HG03342 (cell line): ENCODE measurements at regions not wholly inside any gene's neighbourhood (a gene's known extent, or its start where the extent isn't known, plus 50 kb on each side); places are given as distances from the start of the nearest gene placed in this dataset.
"Not testable (repeated sequence)": the region's sequence is repeated elsewhere in the genome, so short reads cannot be mapped to it uniquely, and the experiment has no call there.

ENCODE experiments used
- ATAC-seq: cut with Tn5 transposase; IDR thresholded peaks from one replicate; pipeline ENCODE4 v1.9.1; 2021; ENCODE audit warnings: mild to moderate bottlenecking, moderate library complexity; ENCODE audit not compliant: unreplicated experiment

DNA sequence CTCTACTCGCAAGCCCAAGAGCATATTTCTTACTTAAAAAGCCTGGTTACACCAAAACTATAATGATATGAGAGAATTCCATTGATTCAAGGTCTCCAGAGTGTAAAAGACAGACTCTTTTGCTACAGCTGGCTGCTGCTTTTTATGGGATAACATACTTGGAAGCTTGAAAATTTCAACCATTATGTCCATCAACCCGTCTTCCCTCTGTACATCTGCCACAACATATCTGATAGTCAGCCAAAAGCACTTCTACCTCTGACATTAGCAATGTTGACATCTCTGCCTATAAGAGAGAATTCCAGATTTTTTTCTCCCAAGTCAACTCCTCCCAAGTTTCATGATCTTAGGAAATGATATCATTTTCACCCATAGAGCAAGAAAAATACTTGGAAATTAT is 54.4 kb upstream of the IQCM start:
- ATAC-seq: no peak

DNA sequence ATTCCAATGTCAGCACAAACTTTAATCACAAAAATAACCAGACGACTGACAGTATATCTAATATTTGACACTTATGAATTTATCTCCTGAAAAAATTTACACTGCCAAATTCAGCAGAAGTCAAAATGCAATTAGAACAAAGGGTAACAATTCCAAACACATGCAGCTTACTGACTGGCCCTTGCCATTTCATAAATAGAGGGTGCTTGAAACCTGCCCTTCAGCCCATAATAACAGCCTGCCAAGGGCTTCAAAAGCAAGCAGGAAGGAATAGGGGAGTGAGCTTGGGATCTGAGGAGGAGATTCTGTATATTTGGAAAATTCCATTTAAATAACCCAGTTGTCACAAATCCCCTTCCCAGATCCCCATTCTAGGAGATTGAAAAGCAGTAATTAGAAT is 66.1 kb upstream of the IQCM start:
- no peak for ATAC-seq

DNA sequence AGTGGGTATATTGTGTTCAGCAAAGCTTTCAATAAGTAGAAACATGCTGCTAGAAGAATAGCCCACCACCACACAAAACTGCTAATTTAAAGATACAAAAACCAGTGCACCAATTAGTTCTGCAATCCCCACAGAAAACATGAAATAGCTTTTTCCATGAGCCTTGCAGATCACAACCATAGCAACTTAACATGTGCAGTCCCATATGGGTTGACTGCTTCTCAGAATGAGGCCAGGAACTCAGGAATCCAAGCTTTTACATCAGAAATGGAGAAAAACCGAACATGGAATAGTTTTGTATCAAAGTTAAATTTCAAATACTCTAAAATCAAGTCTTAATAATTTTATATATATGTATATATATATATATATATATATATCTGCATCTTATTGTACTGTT is 66.6 kb upstream of the IQCM start:
- ATAC-seq: no peak

DNA sequence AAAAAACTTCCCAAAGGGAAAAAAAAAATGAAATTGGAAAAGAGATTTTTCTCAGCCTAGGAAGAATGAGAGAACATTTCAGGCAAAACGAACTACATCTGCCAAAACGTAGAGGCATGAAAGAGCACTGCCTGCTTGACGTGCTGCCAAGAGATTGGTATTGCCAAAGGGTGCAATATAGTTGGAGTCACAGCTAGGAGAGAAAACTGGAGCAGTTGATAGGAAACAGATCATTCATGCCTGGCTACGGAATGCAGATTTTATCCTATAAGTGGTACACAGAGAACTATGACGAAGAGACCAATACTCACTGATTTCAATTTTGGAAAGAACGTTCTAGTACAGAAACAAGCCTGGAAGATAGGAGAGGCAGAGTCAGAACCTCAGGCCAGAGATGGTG is 68.4 kb upstream of the IQCM start:
- no peak for ATAC-seq

DNA sequence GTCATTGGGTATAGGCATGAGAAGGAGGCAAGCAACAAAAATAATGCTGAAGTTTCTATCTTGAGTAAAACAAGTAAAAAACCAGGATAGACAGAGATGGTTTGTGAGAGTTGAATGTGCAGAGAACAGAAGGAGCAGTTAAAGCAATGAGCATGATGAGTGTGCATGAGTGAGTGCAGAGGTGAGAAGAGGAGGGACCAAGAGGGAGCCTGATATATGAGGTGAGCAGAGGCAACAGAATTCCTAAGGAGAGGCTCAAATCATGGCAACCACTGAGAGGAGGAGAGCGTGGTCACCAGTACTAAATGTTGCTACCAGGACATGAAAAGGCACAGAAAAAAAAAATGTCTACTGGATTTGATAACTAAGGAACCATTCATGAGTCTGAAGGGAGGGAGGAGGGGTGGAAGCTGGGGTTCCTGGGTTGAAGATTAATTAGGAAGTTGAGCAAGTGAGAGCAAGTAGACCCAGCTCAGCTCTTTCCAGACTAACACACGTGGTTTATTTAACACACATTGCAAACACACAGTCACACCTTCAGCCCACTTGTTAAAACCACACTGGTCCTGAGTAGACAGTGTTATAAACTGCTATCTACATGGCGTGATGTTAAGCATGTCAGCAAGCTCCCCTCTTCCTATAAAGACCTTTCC is 69.0 kb upstream of the IQCM start:
- ATAC-seq: no peak

DNA sequence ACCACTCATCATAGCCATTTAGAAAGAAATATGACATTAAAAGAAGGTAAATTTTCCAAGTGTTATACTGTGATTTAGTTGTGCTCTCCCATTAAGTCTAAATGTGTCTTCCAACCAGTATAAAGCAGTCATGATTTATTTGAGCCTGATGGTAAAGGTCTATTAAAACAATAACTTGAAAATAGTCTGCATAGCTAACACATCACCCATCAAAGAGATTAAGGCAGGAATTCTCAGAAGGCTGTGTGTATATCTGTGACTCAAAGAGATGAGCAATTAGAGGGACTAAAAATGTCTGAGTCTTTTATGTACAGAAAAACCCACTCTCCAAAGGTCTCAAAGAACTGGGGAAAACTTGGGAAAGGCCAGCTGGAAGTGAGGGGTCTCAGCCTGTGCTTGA is 70.3 kb upstream of the IQCM start:
- no peak for ATAC-seq

DNA sequence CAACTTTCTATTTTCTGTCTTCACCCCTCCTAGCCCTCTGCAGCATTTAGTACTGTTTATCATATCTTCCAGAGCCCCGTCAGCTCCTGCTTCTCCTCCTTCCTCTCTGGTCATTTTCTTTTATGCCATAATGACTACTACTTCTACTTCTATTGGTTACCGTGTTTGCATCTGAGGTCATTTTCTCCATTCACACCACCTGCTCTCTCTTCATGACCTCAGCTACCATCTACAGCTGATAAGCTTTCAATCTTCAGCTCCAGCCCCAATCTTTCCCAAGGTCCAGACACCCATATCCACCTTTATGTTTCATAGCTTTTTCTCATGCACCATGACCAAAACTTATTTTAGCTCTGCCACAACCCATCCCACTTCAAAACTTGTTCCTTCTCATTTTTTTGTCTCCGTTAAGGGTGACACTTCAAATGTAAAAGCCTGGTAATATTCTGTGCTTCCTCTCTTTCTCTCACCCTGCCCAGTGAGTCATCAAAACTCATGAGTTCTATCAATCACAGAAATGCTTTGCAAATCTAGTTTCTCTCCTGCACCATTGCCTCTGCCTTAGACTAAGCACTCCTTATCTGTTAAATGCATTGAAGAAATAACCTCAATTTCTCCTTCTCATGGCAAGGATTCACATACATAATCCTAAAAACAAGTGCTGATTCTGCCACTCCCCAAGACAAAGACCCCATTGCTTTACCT is 71.3 kb upstream of the IQCM start:
- no peak for ATAC-seq

DNA sequence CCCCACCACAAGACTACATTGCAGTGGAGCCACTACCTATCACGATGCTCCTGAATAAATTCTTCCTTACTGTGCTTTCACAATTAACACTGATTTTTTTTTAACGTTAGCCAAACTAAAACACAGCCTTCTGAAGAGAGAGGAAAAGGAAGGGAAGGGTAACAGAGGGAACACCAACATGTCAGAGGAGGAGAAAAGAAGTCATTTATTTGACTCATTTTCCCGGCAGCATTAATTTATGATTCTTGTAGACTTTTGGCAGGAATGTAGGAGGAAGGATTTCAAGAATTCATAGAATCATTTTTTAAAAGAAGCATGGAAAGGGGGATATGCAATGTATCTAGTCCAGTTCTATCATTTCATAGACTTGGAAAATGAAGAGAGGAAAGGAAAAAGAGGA is 74.3 kb upstream of the IQCM start:
- no peak for ATAC-seq

DNA sequence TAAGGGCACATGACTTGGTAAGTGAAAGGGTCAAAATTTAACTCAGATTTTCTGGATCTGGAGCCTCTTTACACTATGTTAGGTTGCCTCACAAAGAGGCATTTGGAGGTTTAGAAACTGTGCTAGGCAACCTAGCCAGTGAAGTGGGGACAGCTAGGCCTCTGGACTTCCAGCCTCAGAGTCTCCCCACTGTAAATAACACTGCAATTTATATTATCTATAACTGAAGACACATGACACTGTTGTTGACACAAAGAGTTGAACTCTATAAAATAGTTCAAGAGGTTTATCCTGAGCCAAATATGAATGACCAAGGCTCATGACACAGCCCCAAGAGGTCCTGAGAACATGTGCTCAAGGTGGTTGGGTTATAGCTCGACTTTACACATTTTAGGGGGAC is 74.9 kb upstream of the IQCM start:
- ATAC-seq: no peak

DNA sequence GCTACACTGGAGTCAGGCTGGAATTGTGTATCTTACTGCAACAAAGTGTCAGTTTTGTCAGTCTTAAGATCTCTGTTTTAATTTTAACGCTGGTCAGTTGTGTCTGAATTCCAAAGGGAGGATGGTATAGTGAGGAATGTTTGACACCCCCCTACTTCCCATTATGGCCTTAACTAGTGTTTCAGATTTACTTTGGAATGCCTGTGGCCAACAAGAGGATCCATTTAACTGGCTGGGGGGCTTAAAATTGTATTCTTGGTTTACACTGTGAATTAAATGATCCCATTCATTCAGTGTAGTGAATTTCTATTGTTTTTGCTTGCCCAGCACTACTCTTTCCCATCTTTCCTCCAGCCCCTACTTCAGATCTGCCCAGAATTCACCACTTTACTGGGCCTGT is 75.8 kb upstream of the IQCM start:
- ATAC-seq: no peak

DNA sequence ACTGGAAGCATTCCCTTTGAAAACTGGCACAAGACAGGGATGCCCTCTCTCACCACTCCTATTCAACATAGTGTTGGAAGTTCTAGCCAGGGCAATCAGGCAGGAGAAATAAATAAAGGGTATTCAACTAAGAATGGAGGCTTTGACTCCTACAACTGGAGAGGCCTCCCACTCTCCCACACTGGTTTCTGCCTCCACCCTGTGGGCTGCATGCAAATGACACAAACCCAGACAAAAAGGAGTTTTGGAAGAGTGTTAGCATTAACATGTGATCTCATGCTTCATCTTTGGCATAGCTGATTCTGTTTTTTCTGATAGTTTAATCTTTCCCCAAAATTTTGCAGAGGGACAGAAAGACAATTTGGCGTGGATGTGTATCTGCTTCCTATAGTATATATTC is 80.8 kb upstream of the IQCM start:
- ATAC-seq: no peak

DNA sequence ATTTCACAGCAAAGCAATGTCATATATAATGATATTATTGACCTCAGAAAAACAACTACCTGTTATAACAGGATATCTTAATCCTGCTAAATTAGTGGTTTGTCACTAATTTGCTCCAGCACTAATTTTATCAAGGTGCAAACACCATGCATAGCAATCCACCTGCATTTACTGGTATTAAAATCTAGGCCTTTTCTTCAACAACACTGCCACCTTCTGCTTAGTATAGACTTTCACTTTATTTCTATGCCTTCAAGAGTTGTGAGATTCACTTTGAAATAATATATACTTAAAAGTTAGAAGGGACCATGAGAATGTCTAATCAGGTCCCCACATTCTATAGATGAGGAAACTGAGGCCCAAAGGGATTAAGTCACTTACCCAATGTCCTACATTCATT is 82.1 kb upstream of the IQCM start:
- ATAC-seq: no peak

DNA sequence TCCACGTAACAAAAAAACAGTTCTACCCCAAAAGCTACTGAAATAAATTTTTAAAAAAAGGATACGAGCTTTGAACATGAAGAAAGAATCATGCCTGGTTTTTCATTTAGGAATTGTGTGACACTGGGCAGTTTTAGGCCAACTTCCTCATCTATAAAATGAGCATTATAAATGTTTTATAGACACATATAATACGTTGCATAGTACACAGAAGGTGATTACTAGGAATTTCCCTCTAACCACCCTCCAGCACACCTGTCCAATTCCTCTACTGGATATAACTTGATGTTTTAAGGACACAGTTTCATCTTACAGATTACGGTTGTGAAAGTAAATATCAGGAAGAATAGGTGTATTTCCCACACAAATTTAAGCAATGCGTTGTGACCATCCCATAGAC is 85.5 kb upstream of the IQCM start:
- no peak for ATAC-seq

DNA sequence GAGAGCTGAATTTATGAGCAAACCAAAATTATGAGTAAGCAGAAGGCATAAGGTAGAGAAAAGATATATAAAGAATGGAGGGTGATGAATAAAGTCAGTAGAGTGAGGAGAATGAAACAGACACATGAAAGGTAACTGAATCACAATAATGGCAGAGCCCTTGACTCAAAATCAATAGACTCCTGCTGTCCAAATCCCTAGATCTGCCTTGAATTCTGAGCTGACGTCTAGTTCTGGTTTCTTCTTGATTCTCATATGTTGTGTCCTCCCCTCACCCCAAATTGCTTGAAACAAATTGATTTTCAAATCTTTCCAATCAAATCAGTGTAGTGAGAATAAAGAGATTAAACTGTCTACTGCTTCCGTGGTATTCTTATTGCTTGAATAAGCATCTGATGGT is 86.6 kb upstream of the IQCM start:
- no peak for ATAC-seq

DNA sequence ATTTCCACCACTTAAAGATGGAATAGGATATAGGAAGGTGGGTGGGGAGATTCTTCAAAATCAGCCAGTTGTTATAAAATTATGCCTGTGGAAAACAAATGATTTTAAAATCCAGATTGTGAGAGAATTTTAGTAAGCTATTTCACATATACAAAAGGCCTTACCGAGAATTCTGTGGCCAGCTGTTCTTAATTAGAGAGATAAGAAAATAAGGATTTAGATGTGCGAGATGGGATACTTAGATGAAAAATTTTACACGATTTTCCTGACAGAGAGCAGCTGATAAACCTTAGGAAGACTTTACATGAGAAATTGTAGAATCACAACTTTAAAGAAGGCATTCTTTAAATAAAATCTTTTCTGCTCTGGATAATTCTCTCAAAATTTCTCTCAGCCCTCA is 94.5 kb upstream of the IQCM start:
- no peak for ATAC-seq

DNA sequence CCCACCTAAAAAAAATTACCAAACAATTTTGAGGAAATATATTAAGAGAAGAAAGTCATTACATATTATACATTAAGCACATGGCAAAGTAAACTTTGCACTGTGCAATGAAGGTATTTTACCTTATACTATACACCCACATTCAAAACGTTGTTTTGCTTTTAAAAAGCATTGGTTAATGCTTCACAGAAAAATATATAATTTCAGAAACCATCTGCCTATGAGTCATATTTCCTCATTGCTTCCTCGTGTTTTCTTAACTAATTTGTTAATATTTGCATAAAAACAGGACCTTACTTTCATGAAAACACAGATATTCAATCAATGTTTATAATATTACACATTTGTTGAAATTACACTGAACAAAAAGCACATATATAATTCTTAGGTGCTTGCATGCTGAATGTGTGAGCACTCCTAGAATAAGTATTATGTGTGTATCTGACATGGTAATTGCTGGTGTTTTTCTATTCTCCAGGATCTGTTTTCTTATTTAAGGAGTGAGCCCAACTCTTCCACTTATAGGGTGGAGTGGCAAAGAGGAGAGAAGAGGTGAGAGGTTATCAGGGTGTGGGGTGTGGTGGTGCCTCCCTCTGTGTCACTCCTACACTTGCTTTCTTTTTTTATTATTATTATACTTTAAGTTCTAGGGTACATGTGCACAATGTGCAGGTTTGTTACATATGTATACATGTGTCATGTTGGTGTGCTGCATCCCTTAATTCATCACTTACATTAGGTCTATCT is 95.1 kb upstream of the IQCM start:
- ATAC-seq: no peak

DNA sequence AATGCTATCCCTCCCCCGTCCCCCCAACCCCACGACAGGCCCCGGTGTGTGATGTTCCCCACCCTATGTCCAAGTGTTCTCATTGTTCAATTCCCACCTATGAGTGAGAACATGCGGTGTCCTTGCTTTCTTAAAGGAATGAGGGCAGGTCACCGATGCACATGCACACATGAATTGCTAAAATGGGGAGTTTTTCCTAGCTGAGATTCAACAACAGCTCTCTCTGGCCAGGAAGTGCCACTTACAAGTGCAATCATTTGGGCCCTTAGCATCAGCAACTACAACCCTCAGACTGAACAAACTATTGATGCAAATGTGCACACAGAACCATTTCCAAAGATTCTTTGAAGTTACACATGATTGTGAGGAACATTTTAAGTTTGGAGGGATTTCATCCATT is 95.7 kb upstream of the IQCM start:
- ATAC-seq: no peak

DNA sequence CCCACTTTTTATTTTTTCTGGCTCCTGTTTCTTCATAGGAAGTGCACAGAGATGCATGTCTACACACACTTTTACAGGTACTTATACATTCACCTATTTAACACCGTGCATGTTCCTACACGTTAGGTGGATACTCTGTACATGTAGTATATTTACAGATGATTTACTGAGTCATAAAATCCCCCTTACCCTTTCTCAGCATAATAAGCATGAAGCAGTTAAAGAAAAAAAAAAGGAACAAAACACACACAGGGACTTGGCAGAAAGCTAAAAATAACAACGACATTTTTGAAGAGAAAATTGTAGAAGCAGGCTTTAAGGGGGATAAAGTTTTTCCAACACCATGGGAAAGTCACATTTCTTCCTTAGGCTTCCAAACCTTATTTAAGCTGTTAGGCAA is 96.4 kb upstream of the IQCM start:
- no peak for ATAC-seq

DNA sequence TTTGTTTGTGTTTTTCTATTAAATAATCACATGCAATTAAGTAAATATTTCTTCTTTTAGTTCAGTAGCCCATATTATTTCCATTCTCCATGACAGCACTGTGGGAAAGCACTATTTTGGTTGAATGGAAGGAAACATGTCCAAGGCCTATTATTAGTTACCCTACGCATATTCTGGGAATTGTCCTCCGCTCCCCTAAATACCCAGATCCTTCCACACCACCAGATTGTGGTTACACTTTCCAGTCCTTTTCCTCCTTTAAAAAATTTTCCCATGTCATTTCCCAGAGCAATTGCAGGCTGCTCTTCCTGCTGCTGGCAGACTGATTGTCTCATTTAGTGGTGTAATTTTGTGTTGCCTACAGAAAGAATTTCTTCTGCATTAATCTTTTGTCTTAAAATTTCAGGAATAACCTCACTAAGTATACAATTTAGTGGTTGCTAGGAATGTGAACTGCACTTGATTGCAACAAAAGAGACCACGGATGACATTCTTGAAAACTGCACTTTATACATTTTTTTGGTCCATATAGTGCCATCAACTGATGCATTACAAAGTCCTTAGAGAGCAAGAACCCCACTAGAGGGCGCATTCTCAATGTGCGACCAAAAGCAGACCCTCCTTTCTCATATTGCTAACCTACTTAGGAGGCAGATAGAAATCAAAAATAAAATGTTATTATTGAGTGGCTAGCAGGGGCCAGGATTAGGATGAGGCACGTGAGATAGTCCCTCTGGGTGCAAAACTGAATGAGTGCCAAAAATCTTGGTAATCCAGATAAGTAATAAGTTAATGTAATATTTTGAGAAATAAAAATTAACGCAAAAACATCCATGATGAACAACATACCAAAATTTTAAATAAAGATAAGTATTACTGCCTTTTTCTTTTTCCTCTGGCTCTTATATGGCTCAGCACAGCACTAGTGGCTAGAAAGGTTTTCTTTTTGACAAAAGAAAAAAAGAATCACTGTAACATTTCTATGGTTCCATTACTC is 98.8 kb upstream of the IQCM start:
- peak; percentile 95 for ATAC-seq

DNA sequence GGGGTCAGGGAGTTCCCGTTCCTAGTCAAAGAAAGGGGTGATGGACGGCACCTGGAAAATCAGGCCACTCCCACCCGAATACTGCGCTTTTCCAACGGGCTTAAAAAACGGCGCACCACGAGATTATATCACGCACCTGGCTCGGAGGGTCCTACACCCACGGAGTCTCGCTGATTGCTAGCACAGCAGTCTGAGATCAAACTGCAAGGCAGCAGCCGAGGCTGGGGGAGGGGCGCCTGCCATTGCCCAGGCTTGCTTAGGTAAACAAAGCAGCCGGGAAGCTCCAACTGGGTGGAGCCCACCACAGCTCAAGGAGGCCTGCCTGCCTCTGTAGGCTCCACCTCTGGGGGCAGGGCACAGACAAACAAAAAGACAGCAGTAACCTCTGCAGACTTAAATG is 100.1 kb upstream of the IQCM start:
- ATAC-seq: not testable (repeated sequence)

DNA sequence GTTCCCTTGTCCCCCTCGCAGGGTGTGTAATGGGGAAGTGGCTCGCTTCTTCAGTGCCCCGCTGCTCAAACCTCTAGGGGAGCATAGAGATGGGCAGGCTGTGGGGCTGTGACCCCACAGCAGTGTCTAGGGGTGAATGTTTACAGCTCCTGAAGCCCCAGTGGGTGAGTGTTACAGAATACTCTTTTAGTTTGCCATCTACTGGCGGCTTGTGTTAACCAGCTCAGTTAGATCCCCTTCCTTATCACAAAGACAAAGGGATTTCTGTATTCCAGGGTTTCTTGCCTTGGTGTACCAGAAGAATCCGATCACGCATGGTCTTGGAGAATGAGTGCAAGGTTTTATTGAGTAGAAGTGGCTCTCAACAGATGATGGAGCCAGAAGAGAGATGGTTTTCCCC is 108.1 kb upstream of the IQCM start:
- no peak for ATAC-seq
